ENCODE measurements at regions not wholly inside any gene's neighbourhood (a gene's known extent, or its start where the extent isn't known, plus 50 kb on each side); places are given as distances from the start of the nearest gene placed in this dataset.
"Not testable (repeated sequence)": the region's sequence is repeated elsewhere in the genome, so short reads cannot be mapped to it uniquely, and the experiment has no call there.

GRCh38 chr20:53872081-53872541, 198.3 kb downstream of the BCAS1 start:
- no peak for DNase-seq

- DNase-seq, result no peak
Observed at GRCh38 chr20:53871541-53871940, 198.9 kb downstream of the BCAS1 start.

GRCh38 chr20:53870426-53871315, 199.7 kb downstream of the BCAS1 start:
- no peak for DNase-seq

GRCh38 chr20:53869466-53870258, 200.7 kb downstream of the BCAS1 start:
- DNase-seq, result peak; percentile 49

- DNase-seq, result no peak
Observed at GRCh38 chr20:53867741-53868351, 202.5 kb downstream of the BCAS1 start.

- no peak for DNase-seq
Observed at GRCh38 chr20:53866794-53867740, 203.3 kb downstream of the BCAS1 start.

GRCh38 chr20:53865901-53866793, 204.2 kb downstream of the BCAS1 start:
- DNase-seq, result no peak

GRCh38 chr20:53864765-53865683, 205.4 kb downstream of the BCAS1 start:
- not testable (repeated sequence) for DNase-seq

- not testable (repeated sequence) for DNase-seq
Observed at GRCh38 chr20:53863923-53864641, 206.3 kb downstream of the BCAS1 start.

GRCh38 chr20:53863535-53863922, 206.9 kb downstream of the BCAS1 start:
- DNase-seq, result not testable (repeated sequence)

GRCh38 chr20:53863039-53863438, 207.4 kb downstream of the BCAS1 start:
- DNase-seq, result not testable (repeated sequence)

GRCh38 chr20:53862490-53862889, 207.9 kb downstream of the BCAS1 start:
- DNase-seq, result not testable (repeated sequence)

- not testable (repeated sequence) for DNase-seq
Observed at GRCh38 chr20:53862136-53862397, 208.3 kb downstream of the BCAS1 start.

GRCh38 chr20:53859684-53860083, 210.7 kb downstream of the BCAS1 start:
- DNase-seq, result no peak

- not testable (repeated sequence) for DNase-seq
Observed at GRCh38 chr20:53859009-53859408, 211.4 kb downstream of the BCAS1 start.

GRCh38 chr20:53858516-53858915, 211.9 kb downstream of the BCAS1 start:
- not testable (repeated sequence) for DNase-seq

GRCh38 chr20:53857723-53858236, 212.6 kb downstream of the BCAS1 start:
- no peak for DNase-seq

GRCh38 chr20:53856300-53857295, 213.8 kb downstream of the BCAS1 start:
- DNase-seq, result no peak
